SKM-1 treated with dmso at 0.1 percent for 144 hours (cell line): ENCODE measurements at regions not wholly inside any gene's neighbourhood (a gene's known extent, or its start where the extent isn't known, plus 50 kb on each side); places are given as distances from the start of the nearest gene placed in this dataset.
"Not testable (repeated sequence)": the region's sequence is repeated elsewhere in the genome, so short reads cannot be mapped to it uniquely, and the experiment has no call there.

Experiments
- DNase-seq: peaks from one replicate; lab custom pipeline; 2025; ENCODE audit not compliant: unreplicated experiment; lab: John Stamatoyannopoulos, UW

GRCh38 chr11:38182126-38182866 lies 1584.3 kb upstream of the RAG2 start:
- no peak for DNase-seq

GRCh38 chr11:38176686-38177322 lies 1578.8 kb upstream of the RAG2 start:
- no peak for DNase-seq

GRCh38 chr11:38173676-38174075 lies 1575.6 kb upstream of the RAG2 start:
- no peak for DNase-seq

- no peak for DNase-seq
Measured at GRCh38 chr11:38169286-38169685, 1571.2 kb upstream of the RAG2 start.

GRCh38 chr11:38163526-38163925 lies 1565.5 kb upstream of the RAG2 start:
- no peak for DNase-seq

- DNase-seq = no peak
Measured at GRCh38 chr11:38160433-38160832, 1562.4 kb upstream of the RAG2 start.

- no peak for DNase-seq
Measured at GRCh38 chr11:38159038-38159437, 1561.0 kb upstream of the RAG2 start.

GRCh38 chr11:38156495-38157146 lies 1558.6 kb upstream of the RAG2 start:
- DNase-seq = peak; percentile 55

- no peak for DNase-seq
Measured at GRCh38 chr11:38155856-38156255, 1557.8 kb upstream of the RAG2 start.

GRCh38 chr11:38153985-38154384 lies 1555.9 kb upstream of the RAG2 start:
- no peak for DNase-seq

- DNase-seq = no peak
Measured at GRCh38 chr11:38143852-38144251, 1545.8 kb upstream of the RAG2 start.

GRCh38 chr11:38138972-38139371 lies 1540.9 kb upstream of the RAG2 start:
- DNase-seq = no peak

- no peak for DNase-seq
Measured at GRCh38 chr11:38136887-38137286, 1538.9 kb upstream of the RAG2 start.

GRCh38 chr11:38131535-38131934 lies 1533.5 kb upstream of the RAG2 start:
- no peak for DNase-seq

GRCh38 chr11:38130976-38131375 lies 1532.9 kb upstream of the RAG2 start:
- no peak for DNase-seq

- DNase-seq = no peak
Measured at GRCh38 chr11:38130514-38130913, 1532.5 kb upstream of the RAG2 start.

- DNase-seq = no peak
Measured at GRCh38 chr11:38123673-38124072, 1525.6 kb upstream of the RAG2 start.

- DNase-seq = not testable (repeated sequence)
Measured at GRCh38 chr11:38116616-38117015, 1518.6 kb upstream of the RAG2 start.

- not testable (repeated sequence) for DNase-seq
Measured at GRCh38 chr11:38115381-38115780, 1517.3 kb upstream of the RAG2 start.

- DNase-seq = no peak
Measured at GRCh38 chr11:38100836-38101462, 1502.9 kb upstream of the RAG2 start.

GRCh38 chr11:38095268-38095667 lies 1497.2 kb upstream of the RAG2 start:
- no peak for DNase-seq

GRCh38 chr11:38089726-38090125 lies 1491.7 kb upstream of the RAG2 start:
- DNase-seq = no peak
